HG03103 (cell line): ENCODE measurements at regions not wholly inside any gene's neighbourhood (a gene's known extent, or its start where the extent isn't known, plus 50 kb on each side); places are given as distances from the start of the nearest gene placed in this dataset.

Source experiments
- ATAC-seq: cut with Tn5 transposase; IDR thresholded peaks from one replicate; pipeline ENCODE4 v1.9.1; 2021; ENCODE audit warnings: low read depth; ENCODE audit not compliant: unreplicated experiment

GRCh38 chr18:27839141-27839540 is 337.8 kb downstream of the CDH2 start:
- ATAC-seq, result no peak

GRCh38 chr18:27838225-27838624 is 338.7 kb downstream of the CDH2 start:
- ATAC-seq, result no peak

GRCh38 chr18:27826101-27826500 is 350.8 kb downstream of the CDH2 start:
- ATAC-seq, result no peak

GRCh38 chr18:27825689-27826088 is 351.2 kb downstream of the CDH2 start:
- ATAC-seq, result no peak

GRCh38 chr18:27824841-27825681 is 351.9 kb downstream of the CDH2 start:
- no peak for ATAC-seq

GRCh38 chr18:27824275-27824674 is 352.7 kb downstream of the CDH2 start:
- no peak for ATAC-seq

GRCh38 chr18:27823053-27823452 is 353.9 kb downstream of the CDH2 start:
- no peak for ATAC-seq

GRCh38 chr18:27808683-27809082 is 368.2 kb downstream of the CDH2 start:
- ATAC-seq, result no peak

GRCh38 chr18:27803957-27804356 is 373.0 kb downstream of the CDH2 start:
- no peak for ATAC-seq

GRCh38 chr18:27797484-27797883 is 379.4 kb downstream of the CDH2 start:
- no peak for ATAC-seq

GRCh38 chr18:27794181-27794926 is 382.6 kb downstream of the CDH2 start:
- no peak for ATAC-seq

- no peak for ATAC-seq
Observed at GRCh38 chr18:27793013-27793785, 383.7 kb downstream of the CDH2 start.

- no peak for ATAC-seq
Observed at GRCh38 chr18:27789406-27789805, 387.5 kb downstream of the CDH2 start.

GRCh38 chr18:27787547-27787946 is 389.4 kb downstream of the CDH2 start:
- ATAC-seq, result no peak

- ATAC-seq, result no peak
Observed at GRCh38 chr18:27785815-27786471, 391.0 kb downstream of the CDH2 start.

GRCh38 chr18:27780061-27780745 is 396.7 kb downstream of the CDH2 start:
- ATAC-seq, result no peak

- ATAC-seq, result no peak
Observed at GRCh38 chr18:27778925-27779324, 398.0 kb downstream of the CDH2 start.

- no peak for ATAC-seq
Observed at GRCh38 chr18:27778441-27778840, 398.5 kb downstream of the CDH2 start.

GRCh38 chr18:27772081-27772480 is 404.8 kb downstream of the CDH2 start:
- ATAC-seq, result no peak

- no peak for ATAC-seq
Observed at GRCh38 chr18:27771571-27771970, 405.4 kb downstream of the CDH2 start.
